Stomach (tissue), 8 donors: ENCODE measurements at regions not wholly inside any gene's neighbourhood (a gene's known extent, or its start where the extent isn't known, plus 50 kb on each side); places are given as distances from the start of the nearest gene placed in this dataset.

ENCODE experiments used
- DNase-seq, 2 donors: peaks; one replicate each; pipeline versions ENCODE4 v3.0.0 to v3.0.0-alpha.2; 2013 to 2019
- H3K27ac ChIP-seq, 5 donors: fragments of 200-600 bp in 4 of 5; sonication (generic) in 4 of 5; one replicate each; pipeline ENCODE4 v1.5.1; 2013 to 2019; ENCODE audit warnings: mild to moderate bottlenecking in 1 of 5, moderate library complexity in 1 of 5
- H3K27me3 ChIP-seq, 3 donors: fragments of 200-600 bp; sonication (generic); one replicate each; pipeline ENCODE4 v1.5.1; 2017 to 2019; ENCODE audit warnings: mixed run types in 1 of 3
- H3K36me3 ChIP-seq, 4 donors: fragments of 200-600 bp; sonication (generic); 1 replicate in 3 of 4; 2 replicates in 1 of 4; pipeline ENCODE4 v1.5.1; 2016 to 2019
- H3K4me1 ChIP-seq, 4 donors: fragments of 200-600 bp; sonication (generic); one replicate each; pipeline ENCODE4 v1.5.1; 2016 to 2019
- H3K4me3 ChIP-seq, 4 donors: fragments of 200-600 bp; sonication (generic) in 3 of 4; one replicate each; pipeline ENCODE4 v1.5.1; 2016 to 2019; ENCODE audit warnings: mild to moderate bottlenecking in 1 of 4
- H3K9me3 ChIP-seq, 4 donors: fragments of 200-600 bp; sonication (generic); one replicate each; pipeline ENCODE4 v1.5.1; 2016 to 2019
- EP300 ChIP-seq: sonication (generic); formaldehyde crosslinking; IDR thresholded peaks from one replicate; pipeline ENCODE4 v1.6.1; 2017; ENCODE audit warnings: antibody characterized with exemption
- POLR2A ChIP-seq, 4 donors: fragments of 450-650 bp; IDR thresholded peaks; one replicate each; pipeline ENCODE4 v1.6.1; 2016; ENCODE audit warnings: antibody characterized with exemption in 4 of 4, control low read depth in 2 of 4, mild to moderate bottlenecking in 1 of 4, moderate library complexity in 1 of 4
- POLR2AphosphoS5 ChIP-seq, 3 donors: sonication (generic); formaldehyde crosslinking; IDR thresholded peaks; one replicate each; pipeline ENCODE4 v1.6.1; 2016; ENCODE audit warnings: antibody characterized with exemption in 3 of 3
- whole genome bisulfite sequencing, 5 donors: extraction: QIAGEN DNeasy Blood & Tissue Kit in 3 of 5; methylation state at CpG; one replicate each; pipeline versions ENCODE4 v1.1.5 to v1.1.7; 2013 to 2018; 5-methylcytosine and 5-hydroxymethylcytosine counted together
- intact Hi-C: fragments of 100-400 bp; cut with DNase I; formaldehyde crosslinking; loops from one replicate; pipeline ENCODE4 v1.15.1; 2023; ENCODE audit warnings: low total_unique reads
- TF ChIP-seq, protein P1 (sequence below), 7 experiments: fragments of 450-650 bp in 4 of 7; fragments of 200-600 bp in 3 of 7; sonication (generic) in 3 of 7; IDR thresholded peaks; one replicate each; pipeline ENCODE4 v1.5.1; 2016 to 2019; ENCODE audit warnings: antibody characterized with exemption in 7 of 7, control low read depth in 2 of 7, mild to moderate bottlenecking in 1 of 7
- donor health status: healthy with polysubstance abuse.
- donor health status: Bipolar disorder and iron deficiency.
- donor health status: healthy.

DNA sequence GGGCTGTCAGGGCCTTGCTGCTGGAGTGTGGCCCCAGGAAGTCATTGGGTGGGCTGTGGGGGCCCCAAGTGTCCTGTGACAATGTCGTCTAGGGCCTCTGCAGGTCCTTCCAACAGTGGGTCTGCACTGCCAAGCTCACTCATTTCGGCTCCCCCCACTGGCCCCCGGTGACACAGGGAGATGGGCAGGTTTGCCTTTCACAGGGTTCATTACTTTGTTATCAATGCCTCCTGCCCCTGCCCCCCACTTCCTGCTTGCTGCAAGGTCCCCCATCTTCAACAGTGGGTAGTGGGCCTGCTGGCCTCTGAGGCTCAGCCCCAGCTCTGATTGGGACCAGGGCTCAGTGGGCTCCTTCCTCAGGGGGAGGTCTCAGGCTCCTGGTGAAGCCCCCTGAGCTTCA lies 149.8 kb downstream of the URI1 start:
- TF ChIP-seq POLR2A (IDR thresholded peaks at IDR 0.05) (no peak), EP300 (no peak), POLR2AphosphoS5 (IDR thresholded peaks at IDR 0.05) (no peak)
- TF ChIP-seq, protein P1, sequence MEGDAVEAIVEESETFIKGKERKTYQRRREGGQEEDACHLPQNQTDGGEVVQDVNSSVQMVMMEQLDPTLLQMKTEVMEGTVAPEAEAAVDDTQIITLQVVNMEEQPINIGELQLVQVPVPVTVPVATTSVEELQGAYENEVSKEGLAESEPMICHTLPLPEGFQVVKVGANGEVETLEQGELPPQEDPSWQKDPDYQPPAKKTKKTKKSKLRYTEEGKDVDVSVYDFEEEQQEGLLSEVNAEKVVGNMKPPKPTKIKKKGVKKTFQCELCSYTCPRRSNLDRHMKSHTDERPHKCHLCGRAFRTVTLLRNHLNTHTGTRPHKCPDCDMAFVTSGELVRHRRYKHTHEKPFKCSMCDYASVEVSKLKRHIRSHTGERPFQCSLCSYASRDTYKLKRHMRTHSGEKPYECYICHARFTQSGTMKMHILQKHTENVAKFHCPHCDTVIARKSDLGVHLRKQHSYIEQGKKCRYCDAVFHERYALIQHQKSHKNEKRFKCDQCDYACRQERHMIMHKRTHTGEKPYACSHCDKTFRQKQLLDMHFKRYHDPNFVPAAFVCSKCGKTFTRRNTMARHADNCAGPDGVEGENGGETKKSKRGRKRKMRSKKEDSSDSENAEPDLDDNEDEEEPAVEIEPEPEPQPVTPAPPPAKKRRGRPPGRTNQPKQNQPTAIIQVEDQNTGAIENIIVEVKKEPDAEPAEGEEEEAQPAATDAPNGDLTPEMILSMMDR (IDR thresholded peaks at IDR 0.05), result no peak
- WGBS, 5 donors, result 68 to 89% (median 72%) methylated on average over 3 of the region's 3 CpGs
- no peaks in the 10 kb centered on the region for H3K36me3 ChIP-seq
- no peak for DNase-seq
- no peak overlapping the region for H3K27ac ChIP-seq
- intact Hi-C loops, result no loop called here
- H3K9me3 ChIP-seq, result no peaks in the 10 kb centered on the region
- no peak overlapping the region for H3K4me3 ChIP-seq
- H3K27me3 ChIP-seq, result peaks cover 0 to 17% (median 0%) of the 10 kb centered on the region in 3 donors
- no peaks in the 10 kb centered on the region for H3K4me1 ChIP-seq

DNA sequence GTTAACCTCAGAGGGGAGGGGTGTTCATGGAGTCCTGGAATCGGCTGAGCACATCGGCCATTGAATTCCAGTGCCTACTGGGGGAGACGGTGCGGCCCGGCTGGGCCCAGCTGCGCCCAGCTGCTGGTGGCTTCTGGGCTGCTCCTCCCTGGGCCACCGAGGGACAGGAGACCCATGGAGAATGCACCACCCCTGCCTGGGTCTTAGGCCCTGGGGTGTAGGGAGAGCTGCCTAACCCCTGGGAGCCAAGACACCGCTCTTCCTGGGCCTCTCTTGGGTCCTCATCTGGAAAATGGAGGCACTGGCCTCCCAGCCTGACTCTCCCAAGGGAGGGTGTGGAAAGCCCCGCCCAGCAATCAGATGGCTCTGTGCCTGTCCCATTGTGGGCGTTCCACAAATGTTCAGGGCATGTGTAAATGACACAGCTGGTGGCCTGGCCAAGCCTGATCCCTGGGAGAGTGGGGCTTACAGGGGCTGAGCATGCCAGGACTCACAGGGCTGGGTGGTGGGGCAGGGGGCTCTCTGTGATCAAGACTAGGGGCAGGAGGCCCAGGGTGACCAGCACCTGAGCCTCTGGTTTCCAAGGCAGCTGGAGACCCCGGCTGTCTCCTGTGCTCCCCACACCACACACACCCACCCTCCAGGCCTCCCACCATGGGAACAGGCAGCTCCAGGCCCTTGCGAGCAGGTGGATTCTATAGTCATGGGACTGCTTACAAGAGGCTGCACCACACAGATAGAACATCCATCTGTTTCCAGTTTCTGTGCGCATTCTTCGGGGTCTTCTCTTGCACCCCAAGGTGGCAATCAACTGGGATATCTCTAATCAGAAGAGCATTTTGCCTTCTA lies 150.9 kb downstream of the URI1 start:
- Histone ChIP-seq H3K27me3 (peaks cover 0 to 17% (median 0%) of the 10 kb centered on the region in 3 donors), H3K4me1 (no peaks in the 10 kb centered on the region), H3K36me3 (no peaks in the 10 kb centered on the region), H3K4me3 (no peak overlapping the region), H3K9me3 (no peaks in the 10 kb centered on the region), H3K27ac (no peak overlapping the region)
- DNase-seq, result no peak
- WGBS, 5 donors, result 71 to 88% (median 77%) methylated on average over 9 to 14 of the region's 14 CpGs
- TF ChIP-seq, protein P1 (IDR thresholded peaks at IDR 0.05), result no peak
- no peak for TF ChIP-seq EP300
- intact Hi-C loops, result no loop called here

DNA sequence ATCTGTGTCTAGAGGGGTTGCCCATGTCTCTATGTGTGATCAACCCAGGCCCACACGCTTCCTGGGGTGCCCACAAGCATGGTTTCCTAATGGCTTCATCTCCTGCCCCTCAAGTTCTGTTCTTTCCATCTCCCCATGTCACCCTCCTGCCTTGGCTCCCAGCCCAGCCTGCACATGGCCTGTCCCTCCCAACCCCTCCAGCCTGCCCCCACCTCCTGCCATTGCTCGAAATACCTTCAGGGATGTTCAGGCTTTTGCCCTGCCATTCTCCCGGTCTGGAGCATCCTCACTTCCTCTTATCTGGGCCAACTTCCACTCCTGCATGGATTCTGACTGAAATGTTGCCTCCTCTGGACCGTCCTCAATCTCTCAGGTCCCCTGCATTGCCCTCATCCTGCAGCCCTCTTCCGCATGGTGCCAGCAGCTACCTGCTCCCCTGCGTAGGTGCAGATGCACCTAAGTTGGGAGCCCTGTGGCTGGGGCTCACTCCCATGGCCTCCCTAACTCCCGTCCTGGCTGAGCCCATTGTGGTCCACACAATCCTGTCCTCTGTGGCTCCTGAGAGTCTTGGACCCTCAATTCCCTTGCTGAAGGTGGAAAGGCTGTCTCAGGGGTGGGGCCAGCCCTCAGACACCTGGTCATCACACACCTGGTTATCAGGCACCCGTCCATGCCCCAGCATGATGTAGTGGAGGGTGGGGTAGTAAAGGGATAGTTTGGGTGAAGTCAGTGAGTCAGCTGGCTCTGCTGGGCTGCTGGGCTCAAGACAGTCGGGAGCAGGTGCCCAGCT lies 152.1 kb downstream of the URI1 start:
- intact Hi-C loops, result no loop called here
- no peak for TF ChIP-seq EP300
- no peak for TF ChIP-seq POLR2A (IDR thresholded peaks at IDR 0.05)
- TF ChIP-seq, protein P1 (IDR thresholded peaks at IDR 0.05), result no peak
- TF ChIP-seq POLR2AphosphoS5 (IDR thresholded peaks at IDR 0.05), result no peak
- WGBS, 5 donors, result 73 to 85% (median 80%) methylated on average over 8 to 9 of the region's 9 CpGs
- Histone ChIP-seq H3K4me1 (no peaks in the 10 kb centered on the region), H3K27ac (no peak overlapping the region), H3K4me3 (no peak overlapping the region), H3K36me3 (no peaks in the 10 kb centered on the region), H3K9me3 (no peaks in the 10 kb centered on the region), H3K27me3 (peaks cover 0 to 11% (median 0%) of the 10 kb centered on the region in 3 donors)
- no peak for DNase-seq

DNA sequence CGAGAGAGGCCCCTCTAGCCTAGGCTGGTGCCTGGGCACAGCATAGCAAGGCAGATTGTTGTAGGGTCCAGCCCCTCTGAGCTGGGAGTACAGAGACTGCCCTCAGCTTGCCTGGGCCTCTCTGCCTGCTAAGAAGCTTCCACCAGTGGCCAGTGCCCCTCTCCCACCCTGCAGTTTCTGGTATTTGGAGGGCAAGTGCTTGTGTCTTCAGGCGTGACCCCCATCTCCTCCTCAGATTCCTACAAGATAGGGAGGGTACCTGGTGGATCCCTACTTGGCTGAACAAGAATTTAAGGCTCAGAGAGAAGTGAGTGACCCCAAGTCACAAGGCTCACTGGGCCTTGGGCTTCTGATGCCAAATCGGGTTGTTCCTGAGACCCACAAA lies 152.7 kb downstream of the URI1 start:
- H3K4me1 ChIP-seq, result no peaks in the 10 kb centered on the region
- peaks cover 0 to 9% (median 0%) of the 10 kb centered on the region in 3 donors for H3K27me3 ChIP-seq
- intact Hi-C loops, result no loop called here
- no peaks in the 10 kb centered on the region for H3K36me3 ChIP-seq
- no peaks in the 10 kb centered on the region for H3K9me3 ChIP-seq
- TF ChIP-seq EP300, result no peak
- TF ChIP-seq POLR2AphosphoS5 (IDR thresholded peaks at IDR 0.05), result no peak
- TF ChIP-seq POLR2A (IDR thresholded peaks at IDR 0.05), result no peak
- TF ChIP-seq, protein P1 (IDR thresholded peaks at IDR 0.05), result no peak
- no peak overlapping the region for H3K4me3 ChIP-seq
- no peak overlapping the region for H3K27ac ChIP-seq
- DNase-seq, result no peak
- WGBS, 5 donors, result 71 to 82% (median 74%) methylated on average over 2 to 3 of the region's 3 CpGs
